Mucosa of stomach (tissue), 1 donor: ENCODE measurements at regions not wholly inside any gene's neighbourhood (a gene's known extent, or its start where the extent isn't known, plus 50 kb on each side); places are given as distances from the start of the nearest gene placed in this dataset.

Source experiments
- H3K27me3 ChIP-seq: one replicate; pipeline ENCODE4 v1.7.0; 2013; ENCODE audit warnings: mild to moderate bottlenecking, low read length; ENCODE audit not compliant: control insufficient read depth, insufficient read depth
- H3K36me3 ChIP-seq: one replicate; pipeline ENCODE4 v1.7.0; 2013; ENCODE audit warnings: low read length; ENCODE audit not compliant: control insufficient read depth, insufficient read depth
- H3K4me1 ChIP-seq: one replicate; pipeline ENCODE4 v1.7.0; 2013; ENCODE audit warnings: mild to moderate bottlenecking, low read length; ENCODE audit not compliant: control insufficient read depth, insufficient read depth
- H3K4me3 ChIP-seq: one replicate; pipeline ENCODE4 v1.7.0; 2013; ENCODE audit warnings: low read length
- H3K9ac ChIP-seq: one replicate; pipeline ENCODE4 v1.7.0; 2013; ENCODE audit warnings: mild to moderate bottlenecking, low read length, moderate library complexity
- H3K9me3 ChIP-seq: one replicate; pipeline ENCODE4 v1.7.0; 2013; ENCODE audit warnings: mild to moderate bottlenecking, low read length, moderate library complexity; ENCODE audit not compliant: control insufficient read depth
- donor health status: Pancreatic carcinoma.

- Histone ChIP-seq H3K9me3 (no peaks in the 10 kb centered on the region), H3K4me3 (no peak overlapping the region), H3K36me3 (no peaks in the 10 kb centered on the region), H3K9ac (no peak overlapping the region), H3K4me1 (no peaks in the 10 kb centered on the region), H3K27me3 (peaks cover 4% of the 10 kb centered on the region)
Measured at GRCh38 chrX:120021927-120022326, 55.6 kb downstream of the RHOXF2B start.

DNA sequence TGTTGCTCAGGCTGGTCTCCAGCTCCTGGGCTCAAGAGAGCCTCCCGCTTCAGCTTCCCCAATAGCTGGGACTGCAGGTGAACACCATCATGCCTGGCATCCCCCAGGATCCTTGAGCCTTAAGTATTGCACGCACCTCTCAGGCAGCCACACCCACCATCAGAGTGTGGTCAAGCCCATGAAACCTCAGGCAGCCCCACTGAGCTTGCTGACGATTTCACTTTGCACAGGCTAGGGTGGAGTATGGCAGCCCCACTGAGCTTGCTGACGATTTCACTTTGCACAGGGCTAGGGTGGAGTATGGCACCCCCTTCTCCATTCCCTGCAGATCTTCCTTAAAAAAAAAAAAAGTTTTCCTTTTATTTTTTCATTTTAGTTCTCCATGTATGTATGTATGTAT, 57.2 kb downstream of the RHOXF2B start:
- H3K27me3 ChIP-seq = peaks cover 18% of the 10 kb centered on the region
- H3K9ac ChIP-seq = no peak overlapping the region
- no peak overlapping the region for H3K4me3 ChIP-seq
- H3K36me3 ChIP-seq = no peaks in the 10 kb centered on the region
- H3K4me1 ChIP-seq = no peaks in the 10 kb centered on the region
- H3K9me3 ChIP-seq = no peaks in the 10 kb centered on the region

- Histone ChIP-seq H3K9me3 (no peaks in the 10 kb centered on the region), H3K4me3 (no peak overlapping the region), H3K36me3 (no peaks in the 10 kb centered on the region), H3K9ac (no peak overlapping the region), H3K27me3 (peaks cover 32% of the 10 kb centered on the region), H3K4me1 (no peaks in the 10 kb centered on the region)
Measured at GRCh38 chrX:120016068-120016441, 61.4 kb downstream of the RHOXF2B start.

DNA sequence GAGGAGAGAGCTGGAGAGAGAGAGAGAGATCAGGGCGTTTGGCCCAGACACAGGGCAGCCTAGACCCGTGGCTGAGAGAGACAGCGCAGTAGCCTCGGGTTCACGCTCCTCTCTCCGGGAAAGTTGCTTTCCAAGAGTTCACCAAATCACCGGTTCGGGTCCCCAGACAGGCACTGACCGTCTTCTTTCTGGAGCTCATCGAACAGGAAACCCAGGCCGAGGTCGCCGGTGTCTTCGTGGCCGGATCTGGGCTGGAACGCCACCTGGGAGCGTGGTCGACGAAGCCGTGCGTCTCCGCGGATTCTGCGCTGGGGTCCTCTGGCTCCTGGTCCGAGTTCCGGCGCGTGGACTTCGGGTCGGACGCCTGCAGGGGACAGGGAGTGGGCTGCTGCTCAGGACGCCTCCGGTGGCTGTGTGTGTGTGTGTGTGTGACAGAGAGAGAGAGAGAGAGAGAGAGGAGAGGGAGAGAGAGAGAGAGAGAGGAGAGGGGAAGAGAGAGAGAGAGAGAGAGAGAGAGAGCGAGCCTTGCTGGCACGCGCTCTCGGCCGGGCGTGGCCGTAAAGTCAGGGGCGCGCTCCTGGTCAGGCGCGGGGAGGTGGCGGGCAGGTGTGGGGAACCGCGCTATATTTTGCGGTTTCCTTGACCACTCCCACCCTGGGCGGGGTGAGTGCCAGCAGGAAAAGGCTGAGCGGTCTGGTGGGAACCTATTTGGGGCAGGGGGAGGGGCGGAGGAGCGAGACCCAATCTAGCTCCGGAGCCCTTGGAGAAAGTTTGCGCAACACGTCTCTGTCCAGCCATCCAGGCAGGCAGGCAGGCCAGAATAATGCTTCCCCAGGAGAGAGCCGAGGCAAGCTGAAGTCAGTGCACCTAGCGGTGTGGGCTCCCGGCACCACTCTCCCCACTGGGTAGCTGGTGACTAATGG, 62.1 kb downstream of the RHOXF2B start:
- Histone ChIP-seq H3K27me3 (peaks cover 32% of the 10 kb centered on the region), H3K36me3 (no peaks in the 10 kb centered on the region), H3K9ac (no peak overlapping the region), H3K4me1 (no peaks in the 10 kb centered on the region), H3K4me3 (no peak overlapping the region), H3K9me3 (no peaks in the 10 kb centered on the region)

DNA sequence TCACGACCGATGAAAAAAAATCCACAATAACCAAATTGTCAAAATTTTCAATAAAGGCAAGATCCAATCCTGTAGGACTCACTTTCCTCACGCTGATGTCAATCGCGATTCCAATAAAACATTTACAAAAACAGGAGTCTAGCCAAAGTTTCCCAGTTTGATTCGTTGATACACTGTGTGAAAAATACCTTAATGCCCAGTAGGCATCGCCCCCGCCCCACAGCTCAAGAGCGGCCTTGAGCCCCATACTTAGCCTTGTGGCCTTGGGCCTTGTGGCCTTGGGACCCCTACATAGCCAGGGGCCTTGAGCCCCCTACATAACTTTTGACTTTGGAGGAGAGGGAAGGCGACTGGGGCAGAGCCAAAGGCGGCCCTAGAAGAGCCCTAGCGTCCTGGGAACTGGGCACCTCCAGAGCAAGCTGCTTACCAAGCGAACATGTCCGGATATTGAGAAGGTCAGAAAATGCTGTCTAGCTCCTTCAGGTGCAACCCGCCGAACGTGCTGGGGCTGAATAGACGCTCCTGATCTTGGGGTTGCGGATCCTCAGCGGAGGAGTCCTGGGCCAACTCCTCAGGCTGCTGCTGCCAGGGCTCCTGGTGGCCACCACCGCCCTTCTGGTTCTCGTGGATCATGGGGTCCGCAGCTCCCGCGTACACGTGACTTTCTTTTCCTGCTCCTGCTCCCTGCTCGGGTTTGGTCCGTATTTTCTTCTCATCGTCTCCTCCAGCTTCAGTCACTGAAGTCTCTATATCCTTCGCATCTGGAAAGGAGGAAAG, 62.9 kb downstream of the RHOXF2B start:
- Histone ChIP-seq H3K9ac (no peak overlapping the region), H3K36me3 (no peaks in the 10 kb centered on the region), H3K4me3 (no peak overlapping the region), H3K9me3 (no peaks in the 10 kb centered on the region), H3K27me3 (peaks cover 32% of the 10 kb centered on the region), H3K4me1 (no peaks in the 10 kb centered on the region)

DNA sequence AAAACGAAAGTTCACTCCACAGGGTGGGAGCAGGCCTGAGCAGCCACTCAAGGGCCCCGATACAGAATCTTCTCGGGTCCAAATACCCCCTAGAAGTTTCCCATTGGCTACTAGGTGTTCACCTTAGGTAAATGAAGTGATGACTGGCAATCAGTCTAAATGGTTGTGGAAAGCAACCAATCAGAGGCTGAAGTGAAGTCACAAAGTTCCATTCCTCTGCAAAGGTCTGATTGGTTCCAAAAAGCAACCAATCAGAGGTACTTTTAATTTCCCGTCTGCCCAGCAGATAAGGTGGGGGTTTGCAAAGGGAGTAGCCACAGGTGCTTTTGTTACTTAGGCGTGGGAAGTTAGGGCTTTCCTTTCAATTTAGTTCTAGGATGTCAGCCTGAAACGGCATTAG, 58.2 kb upstream of the NKAP start:
- no peaks in the 10 kb centered on the region for H3K36me3 ChIP-seq
- no peaks in the 10 kb centered on the region for H3K4me1 ChIP-seq
- no peaks in the 10 kb centered on the region for H3K9me3 ChIP-seq
- peaks cover 54% of the 10 kb centered on the region for H3K27me3 ChIP-seq
- H3K9ac ChIP-seq = no peak overlapping the region
- H3K4me3 ChIP-seq = no peak overlapping the region

- Histone ChIP-seq H3K4me1 (no peaks in the 10 kb centered on the region), H3K27me3 (peaks cover 65% of the 10 kb centered on the region), H3K9me3 (no peaks in the 10 kb centered on the region), H3K9ac (no peak overlapping the region), H3K36me3 (no peaks in the 10 kb centered on the region), H3K4me3 (no peak overlapping the region)
Measured at GRCh38 chrX:120000490-120001246, 57.1 kb upstream of the NKAP start.

DNA sequence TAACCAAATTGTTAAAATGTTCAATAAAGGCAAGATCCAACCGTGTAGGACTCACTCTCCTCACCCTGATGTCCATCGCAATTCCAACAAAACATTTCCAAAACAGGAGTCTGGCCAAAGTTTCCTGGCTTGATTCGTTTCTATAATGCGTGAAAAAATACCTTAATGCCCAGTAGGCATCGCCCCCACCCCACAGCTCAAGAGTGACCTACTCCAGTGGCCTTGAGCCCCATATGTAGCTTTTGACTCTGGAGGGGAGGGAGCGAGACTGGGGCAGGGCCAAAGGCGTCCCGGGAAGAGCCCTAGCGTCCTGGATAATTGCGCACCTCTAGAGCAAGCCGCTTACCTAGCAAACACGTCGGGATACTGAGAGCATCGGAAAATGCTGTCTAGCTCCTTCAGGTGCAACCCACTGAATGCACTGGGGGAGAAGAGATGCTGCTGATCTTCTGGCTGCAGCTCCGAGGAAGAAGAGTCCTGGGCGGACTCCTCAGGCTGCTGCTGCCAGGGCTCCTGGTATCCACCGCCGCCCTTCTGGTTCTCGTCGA, 55.6 kb upstream of the NKAP start:
- Histone ChIP-seq H3K4me3 (no peak overlapping the region), H3K27me3 (peaks cover 71% of the 10 kb centered on the region), H3K9me3 (no peaks in the 10 kb centered on the region), H3K4me1 (no peaks in the 10 kb centered on the region), H3K9ac (no peak overlapping the region), H3K36me3 (no peaks in the 10 kb centered on the region)

- Histone ChIP-seq H3K9ac (no peak overlapping the region), H3K9me3 (no peaks in the 10 kb centered on the region), H3K36me3 (no peaks in the 10 kb centered on the region), H3K27me3 (peaks cover 81% of the 10 kb centered on the region), H3K4me1 (no peaks in the 10 kb centered on the region), H3K4me3 (no peak overlapping the region)
Measured at GRCh38 chrX:119997570-119997969, 54.0 kb upstream of the NKAP start.

- Histone ChIP-seq H3K36me3 (no peaks in the 10 kb centered on the region), H3K4me1 (no peaks in the 10 kb centered on the region), H3K4me3 (no peak overlapping the region), H3K9me3 (no peaks in the 10 kb centered on the region), H3K9ac (no peak overlapping the region), H3K27me3 (peaks cover 81% of the 10 kb centered on the region)
Measured at GRCh38 chrX:119996600-119997524, 53.3 kb upstream of the NKAP start.

DNA sequence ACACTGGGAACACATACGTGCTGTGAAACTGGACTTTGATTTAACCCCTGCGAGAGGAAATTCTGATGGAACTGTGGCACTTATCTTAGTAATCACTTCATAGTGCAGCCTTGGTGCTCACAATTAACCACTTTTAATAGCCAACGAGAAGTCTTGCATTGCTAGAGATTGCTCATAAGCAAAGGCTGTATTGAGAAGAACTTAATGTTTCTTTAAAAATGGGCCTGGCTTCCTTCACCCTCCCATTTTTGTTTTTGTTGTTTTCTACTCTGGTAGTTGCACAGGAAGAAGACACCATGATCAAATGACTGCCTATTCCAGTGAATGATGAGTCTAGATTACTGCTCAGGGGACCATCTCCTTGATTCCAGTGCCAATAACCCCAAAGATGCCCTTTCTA, 52.5 kb upstream of the NKAP start:
- Histone ChIP-seq H3K4me1 (no peaks in the 10 kb centered on the region), H3K36me3 (no peaks in the 10 kb centered on the region), H3K27me3 (peaks cover 81% of the 10 kb centered on the region), H3K4me3 (no peak overlapping the region), H3K9ac (no peak overlapping the region), H3K9me3 (no peaks in the 10 kb centered on the region)
